HCT116 (cell line): ENCODE measurements at regions not wholly inside any gene's neighbourhood (a gene's known extent, or its start where the extent isn't known, plus 50 kb on each side); places are given as distances from the start of the nearest gene placed in this dataset.

Experiments
- ATAC-seq: fragments of 200-7000 bp; cut with Tn5 transposase; 2 replicates; pipeline ENCODE4 v1.9.1; 2020; ENCODE audit warnings: mild to moderate bottlenecking, moderate library complexity
- BruUV-seq: library from RNA; stranded (reverse); fragments of 400-500 nt; replicated peaks from 2 replicates; lab custom pipeline; 2021; lab: Mats Ljungman, UMichigan
- CTCF ChIA-PET: fragments of 300-600 bp; sonication (Branson Sonifier 250); formaldehyde crosslinking; loops from one replicate; lab custom pipeline; 2021; ENCODE audit warnings: antibody characterized with exemption; lab: Charles Lee
- POLR2A ChIA-PET: fragments of 300-600, 350-600 bp; sonication (Branson Sonifier 250); formaldehyde crosslinking; loops from one replicate; lab custom pipeline; 2021; ENCODE audit warnings: antibody characterized with exemption; lab: Charles Lee
- RAD21 ChIA-PET, 2 experiments: fragments of 300-600 bp; sonication (Branson Sonifier 250); formaldehyde crosslinking; loops; one replicate each; lab custom pipeline; 2023; ENCODE audit warnings: low total read pairs in 2 of 2; ENCODE audit not compliant: uncharacterized antibody in 2 of 2, unreplicated experiment in 2 of 2, low non-redundant PET in 1 of 2; lab: Charles Lee
- DNase-seq: peaks from one replicate; pipeline ENCODE4 v3.0.0-alpha.2; 2010; ENCODE audit warnings: low read depth, low spot score
- H2AFZ ChIP-seq: fragments of 200-600 bp; shearing (Covaris generic), sonication (generic); 2 replicates; pipeline ENCODE4 v1.6.1; 2017; ENCODE audit warnings: low read depth, mixed run types, mixed read lengths, antibody characterized with exemption, low read length; ENCODE audit not compliant: poor library complexity, severe bottlenecking
- H3K27ac ChIP-seq: 2 replicates; pipeline ENCODE4 v1.5.1; 2012; ENCODE audit warnings: low read depth, low read length
- H3K27me3 ChIP-seq: fragments of 200-600 bp; sonication (generic); 2 replicates; pipeline ENCODE4 v1.6.1; 2016; ENCODE audit warnings: mixed run types, low read length, mixed read lengths; ENCODE audit not compliant: insufficient read depth
- H3K36me3 ChIP-seq, 2 experiments: fragments of 200-500 bp in 1 of 2; fragments of 200-600 bp in 1 of 2; sonication (Bioruptor generic) in 1 of 2; sonication (generic) in 1 of 2; 2 replicates each; pipeline versions ENCODE4 v1.5.1 to v1.6.1; 2014 to 2016; ENCODE audit warnings: low read length in 2 of 2, inconsistent platforms in 1 of 2, mixed read lengths in 1 of 2, mixed run types in 1 of 2; ENCODE audit not compliant: insufficient read depth in 2 of 2, control insufficient read depth in 1 of 2
- H3K4me1 ChIP-seq, 2 experiments: fragments of 200-600 bp in 1 of 2; sonication (generic) in 1 of 2; 2 replicates each; pipeline versions ENCODE4 v1.5.1 to v1.6.1; 2012 to 2017; ENCODE audit warnings: low read length in 2 of 2, inconsistent platforms in 1 of 2, mild to moderate bottlenecking in 1 of 2, mixed read lengths in 1 of 2, mixed run types in 1 of 2, moderate library complexity in 1 of 2; ENCODE audit not compliant: insufficient read depth in 2 of 2, control insufficient read depth in 1 of 2
- H3K4me2 ChIP-seq: fragments of 200-600 bp; sonication (generic); 2 replicates; pipeline ENCODE4 v1.6.1; 2017; ENCODE audit warnings: mixed run types, low read length, mixed read lengths
- H3K4me3 ChIP-seq, 2 experiments: fragments of 200-600 bp in 1 of 2; sonication (generic) in 1 of 2; replicated peaks in 1 of 2; 2 replicates each; pipeline ENCODE4 v1.5.1; 2011 to 2016; ENCODE audit warnings: low read length in 2 of 2, control low read depth in 1 of 2, low read depth in 1 of 2, mild to moderate bottlenecking in 1 of 2, mixed read lengths in 1 of 2, mixed run types in 1 of 2
- H3K79me2 ChIP-seq: fragments of 200-600 bp; sonication (generic); 2 replicates; pipeline ENCODE4 v1.6.1; 2017; ENCODE audit warnings: mild to moderate bottlenecking, mixed run types, low read length, moderate library complexity, mixed read lengths; ENCODE audit not compliant: insufficient read depth
- H3K9ac ChIP-seq: fragments of 200-600 bp; sonication (generic); 2 replicates; pipeline ENCODE4 v1.6.1; 2016; ENCODE audit warnings: low read length, mixed read lengths
- H3K9me2 ChIP-seq: fragments of 200-600 bp; sonication (generic), shearing (Covaris generic); 2 replicates; pipeline ENCODE4 v1.6.1; 2017; ENCODE audit warnings: mixed run types, mild to moderate bottlenecking, moderate library complexity; ENCODE audit not compliant: insufficient read depth
- H3K9me3 ChIP-seq, 2 experiments: fragments of 200-500 bp in 1 of 2; fragments of 200-600 bp in 1 of 2; sonication (Bioruptor generic) in 1 of 2; sonication (generic) in 1 of 2; 2 replicates each; pipeline ENCODE4 v1.6.1; 2014 to 2017; ENCODE audit warnings: low read length in 2 of 2, mixed read lengths in 2 of 2, inconsistent platforms in 1 of 2, low read depth in 1 of 2, mild to moderate bottlenecking in 1 of 2, mixed run types in 1 of 2, moderate library complexity in 1 of 2; ENCODE audit not compliant: control insufficient read depth in 1 of 2, insufficient read depth in 1 of 2
- H4K20me1 ChIP-seq: fragments of 200-600 bp; sonication (generic), shearing (Covaris generic); 2 replicates; pipeline ENCODE4 v1.6.1; 2017; ENCODE audit warnings: mixed run types, mild to moderate bottlenecking, moderate library complexity; ENCODE audit not compliant: insufficient read depth
- CBX3 ChIP-seq: IDR thresholded peaks from 2 replicates; pipeline ENCODE4 v1.6.1; 2012; ENCODE audit warnings: low read depth
- EGR1 ChIP-seq: IDR thresholded peaks from 2 replicates; pipeline ENCODE4 v1.6.1; 2012; ENCODE audit warnings: low read depth
- FOSL1 ChIP-seq: IDR thresholded peaks from 2 replicates; pipeline ENCODE4 v1.6.1; 2012; ENCODE audit warnings: low read depth
- JUND ChIP-seq: IDR thresholded peaks from 2 replicates; pipeline ENCODE4 v1.6.1; 2012
- RAD21 ChIP-seq: IDR thresholded peaks from 2 replicates; pipeline ENCODE4 v1.6.1; 2012; ENCODE audit warnings: low read depth, mild to moderate bottlenecking
- SIN3A ChIP-seq: IDR thresholded peaks from 2 replicates; pipeline ENCODE4 v1.6.1; 2012; ENCODE audit warnings: low read depth
- TCF7L2 ChIP-seq: IDR thresholded peaks from 2 replicates; pipeline ENCODE4 v1.7.0; 2011; ENCODE audit warnings: borderline replicate concordance, inconsistent platforms; ENCODE audit not compliant: insufficient read depth, insufficient read length; ENCODE audit errors: extremely low read depth
- ZFX ChIP-seq: fragments of 450-650 bp; IDR thresholded peaks from 2 replicates; pipeline ENCODE4 v1.6.1; 2017
- intact Hi-C: fragments of 100-400 bp; cut with micrococcal nuclease; formaldehyde crosslinking; loops from 2 replicates; pipeline ENCODE4 v1.10.0; 2022
- TF ChIP-seq, protein P1 (sequence below): IDR thresholded peaks from 2 replicates; pipeline ENCODE4 v1.6.1; 2012; ENCODE audit warnings: low read depth
- TF ChIP-seq, protein P2 (sequence below), 3 experiments: fragments of 200-600 bp in 1 of 3; sonication (generic) in 1 of 3; IDR thresholded peaks in 2 of 3; conservative IDR thresholded peaks in 1 of 3; 2 replicates each; pipeline ENCODE4 v1.5.1; 2012 to 2017; ENCODE audit warnings: low read depth in 2 of 3, low read length in 2 of 3, antibody characterized with exemption in 1 of 3, borderline replicate concordance in 1 of 3, control low read depth in 1 of 3, mild to moderate bottlenecking in 1 of 3, mixed read lengths in 1 of 3, mixed run types in 1 of 3, moderate library complexity in 1 of 3; ENCODE audit not compliant: insufficient read depth in 1 of 3

DNA sequence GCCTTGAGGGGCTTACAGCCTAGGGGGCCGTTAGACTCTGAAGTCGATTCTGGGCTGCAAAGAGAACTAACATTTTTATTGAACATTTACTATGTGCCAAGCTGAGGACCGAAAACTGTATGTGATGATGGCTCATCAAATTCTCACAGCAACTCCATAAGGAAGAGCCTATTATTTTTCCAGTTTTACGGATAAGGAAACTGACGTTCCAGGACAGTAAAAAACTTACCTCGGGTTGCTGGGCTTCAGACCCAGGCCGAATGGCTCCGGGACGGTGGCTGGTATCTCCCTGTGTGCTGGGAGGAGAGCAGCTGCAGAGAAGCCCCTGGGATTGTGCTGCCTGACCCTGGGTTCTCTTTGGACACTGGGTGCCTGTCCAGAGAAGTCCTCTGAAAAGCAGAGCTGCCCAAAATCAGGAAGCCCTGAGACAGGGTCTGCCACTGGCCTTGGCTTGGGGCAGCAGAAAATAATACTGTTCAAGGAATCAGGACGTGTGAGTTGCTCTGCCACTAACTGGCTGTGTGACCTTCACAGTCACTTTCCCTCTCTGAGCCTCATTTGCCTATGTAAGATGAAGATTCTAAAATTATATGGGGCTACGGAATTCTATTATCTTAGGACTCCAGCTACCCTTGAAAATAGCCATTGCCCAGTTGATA, 116.3 kb upstream of the CPEB4 start (continued):
- TF ChIP-seq, protein P1, sequence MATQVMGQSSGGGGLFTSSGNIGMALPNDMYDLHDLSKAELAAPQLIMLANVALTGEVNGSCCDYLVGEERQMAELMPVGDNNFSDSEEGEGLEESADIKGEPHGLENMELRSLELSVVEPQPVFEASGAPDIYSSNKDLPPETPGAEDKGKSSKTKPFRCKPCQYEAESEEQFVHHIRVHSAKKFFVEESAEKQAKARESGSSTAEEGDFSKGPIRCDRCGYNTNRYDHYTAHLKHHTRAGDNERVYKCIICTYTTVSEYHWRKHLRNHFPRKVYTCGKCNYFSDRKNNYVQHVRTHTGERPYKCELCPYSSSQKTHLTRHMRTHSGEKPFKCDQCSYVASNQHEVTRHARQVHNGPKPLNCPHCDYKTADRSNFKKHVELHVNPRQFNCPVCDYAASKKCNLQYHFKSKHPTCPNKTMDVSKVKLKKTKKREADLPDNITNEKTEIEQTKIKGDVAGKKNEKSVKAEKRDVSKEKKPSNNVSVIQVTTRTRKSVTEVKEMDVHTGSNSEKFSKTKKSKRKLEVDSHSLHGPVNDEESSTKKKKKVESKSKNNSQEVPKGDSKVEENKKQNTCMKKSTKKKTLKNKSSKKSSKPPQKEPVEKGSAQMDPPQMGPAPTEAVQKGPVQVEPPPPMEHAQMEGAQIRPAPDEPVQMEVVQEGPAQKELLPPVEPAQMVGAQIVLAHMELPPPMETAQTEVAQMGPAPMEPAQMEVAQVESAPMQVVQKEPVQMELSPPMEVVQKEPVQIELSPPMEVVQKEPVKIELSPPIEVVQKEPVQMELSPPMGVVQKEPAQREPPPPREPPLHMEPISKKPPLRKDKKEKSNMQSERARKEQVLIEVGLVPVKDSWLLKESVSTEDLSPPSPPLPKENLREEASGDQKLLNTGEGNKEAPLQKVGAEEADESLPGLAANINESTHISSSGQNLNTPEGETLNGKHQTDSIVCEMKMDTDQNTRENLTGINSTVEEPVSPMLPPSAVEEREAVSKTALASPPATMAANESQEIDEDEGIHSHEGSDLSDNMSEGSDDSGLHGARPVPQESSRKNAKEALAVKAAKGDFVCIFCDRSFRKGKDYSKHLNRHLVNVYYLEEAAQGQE = no peak
- TF ChIP-seq RAD21 = no peak
- TF ChIP-seq, all 23 proteins: peak for 0

DNA sequence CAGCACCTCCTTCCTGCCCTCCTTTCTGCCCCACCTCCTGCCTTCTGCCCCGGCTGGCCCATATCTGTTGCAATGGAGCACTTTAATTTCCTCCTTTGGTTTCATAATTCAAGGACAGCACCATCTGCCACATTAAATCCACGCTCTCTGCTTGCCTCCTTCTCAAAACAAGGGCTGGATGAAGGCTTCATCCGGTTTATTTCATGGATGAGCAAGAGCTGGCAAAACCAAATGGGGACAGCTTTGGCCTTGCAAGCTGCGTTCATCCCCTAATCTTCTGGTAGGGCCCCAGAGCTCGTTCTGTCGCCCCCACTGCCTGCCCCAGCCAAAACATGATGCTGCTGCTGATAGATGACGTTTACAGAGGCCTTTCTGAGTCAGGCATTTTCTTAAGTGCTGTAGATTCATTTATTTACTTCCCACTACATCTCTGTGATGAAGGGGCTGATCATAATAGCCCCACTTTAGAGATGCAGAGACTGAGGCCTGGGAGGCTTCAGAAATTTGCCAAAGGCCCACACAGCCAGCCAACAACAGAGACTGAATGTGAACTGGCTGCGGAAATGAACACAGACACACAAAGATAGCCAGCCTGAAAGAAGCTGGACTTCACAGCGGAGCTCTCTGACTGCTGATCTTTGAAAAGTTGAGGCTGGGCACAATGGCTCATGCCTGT, 115.6 kb upstream of the CPEB4 start:
- no peaks in the 10 kb centered on the region for H3K9me3 ChIP-seq
- CTCF ChIA-PET = no interaction called here
- no peak overlapping the region for H3K27ac ChIP-seq
- RAD21 ChIA-PET = no interaction called here
- peaks cover 33% of the 10 kb centered on the region; the same call in 1 of the 2 replicates for H3K27me3 ChIP-seq
- H3K9ac ChIP-seq = no peak overlapping the region
- H3K9me2 ChIP-seq = no peaks in the 10 kb centered on the region
- BruUV-seq = no TSS peak
- no peaks in the 10 kb centered on the region for H3K36me3 ChIP-seq
- TF ChIP-seq, protein P1 = no peak
- TF ChIP-seq, protein P2, sequence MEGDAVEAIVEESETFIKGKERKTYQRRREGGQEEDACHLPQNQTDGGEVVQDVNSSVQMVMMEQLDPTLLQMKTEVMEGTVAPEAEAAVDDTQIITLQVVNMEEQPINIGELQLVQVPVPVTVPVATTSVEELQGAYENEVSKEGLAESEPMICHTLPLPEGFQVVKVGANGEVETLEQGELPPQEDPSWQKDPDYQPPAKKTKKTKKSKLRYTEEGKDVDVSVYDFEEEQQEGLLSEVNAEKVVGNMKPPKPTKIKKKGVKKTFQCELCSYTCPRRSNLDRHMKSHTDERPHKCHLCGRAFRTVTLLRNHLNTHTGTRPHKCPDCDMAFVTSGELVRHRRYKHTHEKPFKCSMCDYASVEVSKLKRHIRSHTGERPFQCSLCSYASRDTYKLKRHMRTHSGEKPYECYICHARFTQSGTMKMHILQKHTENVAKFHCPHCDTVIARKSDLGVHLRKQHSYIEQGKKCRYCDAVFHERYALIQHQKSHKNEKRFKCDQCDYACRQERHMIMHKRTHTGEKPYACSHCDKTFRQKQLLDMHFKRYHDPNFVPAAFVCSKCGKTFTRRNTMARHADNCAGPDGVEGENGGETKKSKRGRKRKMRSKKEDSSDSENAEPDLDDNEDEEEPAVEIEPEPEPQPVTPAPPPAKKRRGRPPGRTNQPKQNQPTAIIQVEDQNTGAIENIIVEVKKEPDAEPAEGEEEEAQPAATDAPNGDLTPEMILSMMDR (IDR thresholded peaks at IDR 0.05 in 2 of 3, conservative IDR thresholded peaks at IDR 0.05 in 1 of 3; ENCODE audit: borderline replicate concordance in 1 of 3, insufficient read depth in 1 of 3, low read depth in 2 of 3, low read length in 2 of 3) = no peak
- TF ChIP-seq TCF7L2 (no peak), ZFX (no peak), EGR1 (no peak), SIN3A (no peak), RAD21 (no peak), CBX3 (no peak), JUND (no peak), FOSL1 (no peak)
- TF ChIP-seq, all 23 proteins: peak for 0
- Histone ChIP-seq H2AFZ (no peak overlapping the region), H4K20me1 (no peaks in the 10 kb centered on the region), H3K4me2 (no peak overlapping the region), H3K79me2 (no peaks in the 10 kb centered on the region), H3K4me3 (no peak overlapping the region), H3K4me1 (no peaks in the 10 kb centered on the region)
- POLR2A ChIA-PET = no interaction called here
- intact Hi-C loops = no loop called here
- ATAC-seq (no peak), DNase-seq (no peak)
